ENCODE measurements at regions not wholly inside any gene's neighbourhood (a gene's known extent, or its start where the extent isn't known, plus 50 kb on each side); places are given as distances from the start of the nearest gene placed in this dataset.

DNA sequence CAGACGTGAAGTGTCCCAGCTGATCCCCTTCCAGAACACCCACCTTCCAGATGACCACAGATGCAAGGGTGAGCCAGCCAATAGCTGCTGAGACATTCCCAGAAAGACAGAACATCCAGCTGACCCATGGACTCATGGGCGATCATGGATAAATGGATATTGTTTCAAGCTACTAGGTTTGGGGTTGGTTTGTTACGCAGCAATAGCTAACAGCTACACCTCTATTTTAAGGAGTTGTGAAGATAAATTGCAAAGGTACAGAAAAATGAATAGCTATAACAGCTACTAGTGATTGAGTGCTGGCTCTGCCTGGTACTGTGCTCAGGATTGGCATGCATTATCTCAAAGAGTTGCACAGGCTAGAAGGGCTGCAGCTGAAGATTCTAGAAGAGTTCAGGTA lies 122.5 kb downstream of the MIAT start:
- no peak for DNase-seq
- Histone ChIP-seq H3K4me3 (ENCODE audit: insufficient read depth, low read depth, low read length) (no peak overlapping the region), H3K36me3 (replicated peaks; ENCODE audit: control insufficient read depth, insufficient read depth, low read length) (no peaks in the 10 kb centered on the region), H3K27me3 (ENCODE audit: control insufficient read depth, insufficient read depth, low read length) (peaks cover 3% of the 10 kb centered on the region; the same call in 1 of the 2 replicates)

DNA sequence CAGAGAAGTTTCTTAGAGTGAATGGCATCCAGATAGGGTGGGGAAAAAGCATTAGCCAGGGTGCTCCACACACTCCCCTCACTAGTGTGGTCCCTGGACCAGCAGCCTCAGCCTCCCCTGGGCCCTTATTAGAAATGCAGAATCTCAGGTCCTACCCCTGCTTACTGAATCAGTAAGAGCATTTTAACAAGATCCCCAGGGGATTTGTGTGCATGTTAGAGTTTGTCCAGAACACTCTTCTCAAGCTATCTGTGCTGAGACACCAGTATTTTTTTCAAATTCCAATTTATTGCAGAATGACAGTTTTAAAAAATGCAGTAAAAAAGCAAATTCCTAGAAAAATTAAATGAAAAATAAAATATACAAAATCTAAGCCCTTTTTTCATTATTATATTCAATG lies 123.1 kb downstream of the MIAT start:
- no peak for DNase-seq

DNA sequence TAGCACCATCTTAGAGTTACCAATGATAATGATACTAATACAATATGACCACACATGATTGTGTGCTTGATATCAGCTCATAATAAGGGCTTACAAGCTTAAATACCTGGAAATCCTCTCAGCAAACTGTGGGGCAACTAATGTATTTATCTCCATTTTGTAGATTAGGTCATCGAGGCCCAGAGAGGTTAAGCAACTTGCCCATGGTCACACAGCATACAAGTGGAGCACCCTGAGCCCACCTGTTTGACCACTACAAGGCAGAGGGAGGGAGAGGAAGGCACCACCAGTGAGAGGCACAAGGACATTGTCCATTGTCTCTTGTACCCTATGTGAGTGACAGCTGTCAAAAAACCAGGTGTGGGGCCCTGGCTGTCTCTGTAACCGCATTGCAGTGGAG lies 123.7 kb downstream of the MIAT start:
- Histone ChIP-seq H3K27me3 (ENCODE audit: control insufficient read depth, insufficient read depth, low read length) (peaks cover 3% of the 10 kb centered on the region; the same call in 1 of the 2 replicates), H3K36me3 (replicated peaks; ENCODE audit: control insufficient read depth, insufficient read depth, low read length) (no peaks in the 10 kb centered on the region), H3K4me3 (ENCODE audit: insufficient read depth, low read depth, low read length) (no peak overlapping the region)
- DNase-seq: no peak

More for the DNA sequence above, 123.1 kb downstream of the MIAT start:
- Histone ChIP-seq H3K27me3 (ENCODE audit: control insufficient read depth, insufficient read depth, low read length) (peaks cover 3% of the 10 kb centered on the region; the same call in 1 of the 2 replicates), H3K4me3 (ENCODE audit: insufficient read depth, low read depth, low read length) (no peak overlapping the region), H3K36me3 (replicated peaks; ENCODE audit: control insufficient read depth, insufficient read depth, low read length) (no peaks in the 10 kb centered on the region)

- Histone ChIP-seq H3K4me3 (ENCODE audit: insufficient read depth, low read depth, low read length) (no peak overlapping the region), H3K36me3 (replicated peaks; ENCODE audit: control insufficient read depth, insufficient read depth, low read length) (no peaks in the 10 kb centered on the region), H3K27me3 (ENCODE audit: control insufficient read depth, insufficient read depth, low read length) (peaks cover 3% of the 10 kb centered on the region; the same call in 1 of the 2 replicates)
- no peak for DNase-seq
These were observed 124.2 kb downstream of the MIAT start for GRCh38 chr22:26781596-26781995.

GRCh38 chr22:26783885-26784284 lies 126.5 kb downstream of the MIAT start:
- H3K4me3 ChIP-seq (ENCODE audit: insufficient read depth, low read depth, low read length): no peak overlapping the region
- no peaks in the 10 kb centered on the region; the same call in 1 of the 2 replicates for H3K27me3 ChIP-seq (ENCODE audit: control insufficient read depth, insufficient read depth, low read length)
- DNase-seq: peak; percentile 49
- no peaks in the 10 kb centered on the region for H3K36me3 ChIP-seq (replicated peaks; ENCODE audit: control insufficient read depth, insufficient read depth, low read length)

- Histone ChIP-seq H3K27me3 (ENCODE audit: control insufficient read depth, insufficient read depth, low read length) (no peaks in the 10 kb centered on the region; the same call in 1 of the 2 replicates), H3K4me3 (ENCODE audit: insufficient read depth, low read depth, low read length) (no peak overlapping the region), H3K36me3 (replicated peaks; ENCODE audit: control insufficient read depth, insufficient read depth, low read length) (no peaks in the 10 kb centered on the region)
- no peak for DNase-seq
These were observed 127.4 kb downstream of the MIAT start for GRCh38 chr22:26784772-26785171.

GRCh38 chr22:26785932-26786331 lies 128.5 kb downstream of the MIAT start:
- H3K36me3 ChIP-seq (replicated peaks; ENCODE audit: control insufficient read depth, insufficient read depth, low read length): no peaks in the 10 kb centered on the region
- no peak overlapping the region for H3K4me3 ChIP-seq (ENCODE audit: insufficient read depth, low read depth, low read length)
- DNase-seq: no peak
- no peaks in the 10 kb centered on the region; the same call in 1 of the 2 replicates for H3K27me3 ChIP-seq (ENCODE audit: control insufficient read depth, insufficient read depth, low read length)

DNA sequence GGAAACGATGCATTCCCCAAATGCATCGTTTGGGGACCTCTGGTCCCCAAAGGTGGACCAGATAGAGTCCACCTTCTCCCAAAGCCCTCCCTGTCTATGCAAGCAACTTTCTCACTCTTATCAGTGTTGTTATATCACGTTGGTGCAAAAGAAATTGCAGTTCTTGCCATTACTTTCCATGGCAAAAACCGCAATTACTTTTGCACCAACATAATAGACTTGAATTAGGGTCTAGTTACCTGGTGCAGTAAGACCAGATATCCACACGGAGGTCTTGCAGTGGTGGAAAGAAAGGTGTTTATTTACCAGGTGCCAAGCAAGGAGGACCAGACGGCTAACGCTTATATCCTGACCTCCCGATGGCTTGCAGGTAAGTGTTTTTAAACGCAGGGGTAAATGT lies 129.0 kb downstream of the MIAT start:
- Histone ChIP-seq H3K27me3 (ENCODE audit: control insufficient read depth, insufficient read depth, low read length) (no peaks in the 10 kb centered on the region; the same call in 1 of the 2 replicates), H3K4me3 (ENCODE audit: insufficient read depth, low read depth, low read length) (no peak overlapping the region), H3K36me3 (replicated peaks; ENCODE audit: control insufficient read depth, insufficient read depth, low read length) (no peaks in the 10 kb centered on the region)
- no peak for DNase-seq

GRCh38 chr22:26789951-26790350 lies 132.6 kb downstream of the MIAT start:
- H3K4me3 ChIP-seq (ENCODE audit: insufficient read depth, low read depth, low read length): no peak overlapping the region
- DNase-seq: no peak
- no peaks in the 10 kb centered on the region for H3K27me3 ChIP-seq (ENCODE audit: control insufficient read depth, insufficient read depth, low read length)
- no peaks in the 10 kb centered on the region for H3K36me3 ChIP-seq (replicated peaks; ENCODE audit: control insufficient read depth, insufficient read depth, low read length)

DNA sequence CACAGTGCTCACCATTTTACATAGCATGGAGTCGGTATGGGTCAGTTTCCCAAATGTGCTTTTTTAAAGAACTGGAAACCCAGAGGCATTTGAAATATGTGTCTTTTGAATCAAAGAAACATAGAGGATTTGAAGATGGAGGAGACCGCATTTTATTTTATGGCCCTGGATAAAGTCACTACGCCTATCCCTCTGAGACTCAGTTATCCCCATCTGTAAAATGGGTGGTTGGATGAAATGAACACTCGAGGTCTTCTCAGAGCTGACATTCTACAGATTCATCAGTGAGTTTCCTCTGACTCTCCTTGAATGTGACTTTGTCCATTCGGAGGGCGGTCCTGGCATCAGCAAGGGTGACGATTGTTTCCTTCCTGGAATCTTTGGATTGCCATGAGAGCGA lies 135.1 kb downstream of the MIAT start:
- H3K36me3 ChIP-seq (replicated peaks; ENCODE audit: control insufficient read depth, insufficient read depth, low read length): no peaks in the 10 kb centered on the region
- no peak overlapping the region for H3K4me3 ChIP-seq (ENCODE audit: insufficient read depth, low read depth, low read length)
- H3K27me3 ChIP-seq (ENCODE audit: control insufficient read depth, insufficient read depth, low read length): no peaks in the 10 kb centered on the region
- DNase-seq: no peak

- no peaks in the 10 kb centered on the region for H3K36me3 ChIP-seq (replicated peaks; ENCODE audit: control insufficient read depth, insufficient read depth, low read length)
These were observed 139.4 kb downstream of the MIAT start for GRCh38 chr22:26796785-26797184.

GRCh38 chr22:26797910-26798309 lies 140.5 kb downstream of the MIAT start:
- no peaks in the 10 kb centered on the region for H3K27me3 ChIP-seq (ENCODE audit: control insufficient read depth, insufficient read depth, low read length)
- H3K36me3 ChIP-seq (replicated peaks; ENCODE audit: control insufficient read depth, insufficient read depth, low read length): no peaks in the 10 kb centered on the region
- peak; percentile 82 for DNase-seq
- no peak overlapping the region for H3K4me3 ChIP-seq (ENCODE audit: insufficient read depth, low read depth, low read length)

More at GRCh38 chr22:26796785-26797184, 139.4 kb downstream of the MIAT start:
- DNase-seq: no peak
- Histone ChIP-seq H3K27me3 (ENCODE audit: control insufficient read depth, insufficient read depth, low read length) (no peaks in the 10 kb centered on the region), H3K4me3 (ENCODE audit: insufficient read depth, low read depth, low read length) (no peak overlapping the region)

DNA sequence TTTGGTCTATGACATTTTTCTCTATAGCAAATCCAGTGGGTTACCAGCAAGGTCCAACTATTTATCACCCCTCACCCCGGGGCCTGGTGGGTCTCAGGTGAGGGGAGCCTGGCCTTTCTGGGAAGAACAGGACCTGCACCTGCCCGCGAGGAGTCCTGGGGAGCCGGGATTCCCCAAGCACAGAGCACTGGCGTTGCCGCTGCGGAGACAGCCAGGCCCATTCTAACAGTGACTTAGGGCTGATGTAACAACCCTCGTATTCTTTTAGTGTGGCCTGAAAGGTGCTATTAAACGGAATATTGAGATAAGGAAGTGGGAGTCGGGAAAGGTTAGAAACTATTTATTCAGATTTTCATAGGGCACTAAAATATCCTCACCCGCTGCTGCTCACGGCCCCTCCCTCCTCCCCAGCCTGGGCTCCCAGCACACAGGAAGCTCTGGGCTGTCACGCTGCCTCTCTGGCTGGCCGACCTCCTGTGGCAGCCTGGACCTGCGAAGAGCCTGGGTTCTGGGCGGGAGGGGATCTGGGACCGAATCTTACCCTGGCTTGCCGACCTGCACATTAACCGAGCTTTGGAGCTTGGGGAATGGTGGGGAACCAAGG lies 141.2 kb downstream of the MIAT start:
- H3K27me3 ChIP-seq (ENCODE audit: control insufficient read depth, insufficient read depth, low read length): no peaks in the 10 kb centered on the region
- H3K36me3 ChIP-seq (replicated peaks; ENCODE audit: control insufficient read depth, insufficient read depth, low read length): no peaks in the 10 kb centered on the region
- peak; percentile 80 for DNase-seq
- H3K4me3 ChIP-seq (ENCODE audit: insufficient read depth, low read depth, low read length): no peak overlapping the region

DNA sequence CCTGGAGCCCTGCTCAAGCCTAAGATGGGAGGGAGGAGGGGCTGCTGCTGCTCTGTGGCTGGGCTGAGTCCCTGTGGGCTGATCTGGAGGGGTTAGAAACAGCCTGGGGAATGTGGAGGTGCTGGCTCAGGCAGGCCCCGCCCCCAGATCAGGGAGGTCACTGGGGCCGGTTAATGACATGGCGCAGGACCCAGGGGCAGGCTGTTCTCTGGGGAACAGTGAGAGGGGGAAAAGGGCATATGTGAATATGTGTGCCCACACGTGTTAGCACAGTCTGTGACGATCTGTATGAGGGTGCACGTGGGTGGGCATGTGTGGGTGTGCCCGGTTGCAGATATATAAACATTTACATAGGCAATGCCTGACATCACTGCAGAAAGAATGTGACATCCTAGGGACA lies 143.5 kb downstream of the MIAT start:
- H3K4me3 ChIP-seq (ENCODE audit: insufficient read depth, low read depth, low read length): no peak overlapping the region
- no peaks in the 10 kb centered on the region for H3K27me3 ChIP-seq (ENCODE audit: control insufficient read depth, insufficient read depth, low read length)
- H3K36me3 ChIP-seq (replicated peaks; ENCODE audit: control insufficient read depth, insufficient read depth, low read length): no peaks in the 10 kb centered on the region
- peak; percentile 92 for DNase-seq

DNA sequence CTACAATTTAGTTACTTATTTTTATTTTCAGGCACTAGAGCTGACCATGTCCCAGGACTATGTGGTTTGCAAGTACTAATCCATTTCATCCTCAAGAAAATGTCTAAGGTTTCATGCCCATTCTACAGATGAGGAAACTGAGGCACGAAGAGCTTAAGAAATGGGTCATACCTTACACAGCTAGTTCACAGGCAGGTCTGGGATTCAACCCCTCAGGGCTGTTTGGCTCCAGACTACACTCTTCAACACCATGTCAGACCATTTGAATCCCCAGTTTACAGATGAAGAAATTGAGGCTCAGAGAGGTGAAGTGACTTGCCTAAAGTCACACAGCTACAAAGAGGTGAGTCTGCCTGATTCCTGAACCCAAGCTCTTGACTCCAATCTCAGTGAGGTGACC lies 144.1 kb downstream of the MIAT start:
- no peak for DNase-seq
- Histone ChIP-seq H3K27me3 (ENCODE audit: control insufficient read depth, insufficient read depth, low read length) (no peaks in the 10 kb centered on the region), H3K36me3 (replicated peaks; ENCODE audit: control insufficient read depth, insufficient read depth, low read length) (no peaks in the 10 kb centered on the region)

GRCh38 chr22:26804315-26804714 lies 146.9 kb downstream of the MIAT start:
- H3K36me3 ChIP-seq (replicated peaks; ENCODE audit: control insufficient read depth, insufficient read depth, low read length): no peaks in the 10 kb centered on the region
- DNase-seq: no peak
- no peaks in the 10 kb centered on the region for H3K27me3 ChIP-seq (ENCODE audit: control insufficient read depth, insufficient read depth, low read length)
- no peak overlapping the region for H3K4me3 ChIP-seq (ENCODE audit: insufficient read depth, low read depth, low read length)

More for the DNA sequence above, 144.1 kb downstream of the MIAT start:
- no peak overlapping the region for H3K4me3 ChIP-seq (ENCODE audit: insufficient read depth, low read depth, low read length)

Data from H7 (cell line).